T-helper 2 cell treated with Interferon-gamma antibody and Interleukin-4, amounts not matched to agents 5 μg/mL and 100 μg/mL, for 36 hours (primary cell): ENCODE measurements at regions not wholly inside any gene's neighbourhood (a gene's known extent, or its start where the extent isn't known, plus 50 kb on each side); places are given as distances from the start of the nearest gene placed in this dataset.

Experiments used
- DNase-seq: peaks from one replicate; pipeline ENCODE4 v3.0.0; 2021; ENCODE audit warnings: low spot score
- H3K27ac Mint-ChIP-seq: one replicate; pipeline ENCODE4 v1.8.0; 2021; ENCODE audit warnings: mild to moderate bottlenecking, mixed read lengths
- H3K27me3 Mint-ChIP-seq: one replicate; pipeline ENCODE4 v1.8.0; 2021; ENCODE audit warnings: low read depth, mixed read lengths
- H3K36me3 Mint-ChIP-seq: one replicate; pipeline ENCODE4 v1.8.0; 2021; ENCODE audit warnings: low read depth, mixed read lengths
- H3K4me1 Mint-ChIP-seq: one replicate; pipeline ENCODE4 v1.8.0; 2021; ENCODE audit warnings: low read depth, mixed read lengths
- H3K4me3 Mint-ChIP-seq: one replicate; pipeline ENCODE4 v1.8.0; 2022; ENCODE audit warnings: mild to moderate bottlenecking, moderate library complexity, mixed read lengths
- H3K9me3 Mint-ChIP-seq: one replicate; pipeline ENCODE4 v1.8.0; 2021; ENCODE audit warnings: mixed read lengths

DNA sequence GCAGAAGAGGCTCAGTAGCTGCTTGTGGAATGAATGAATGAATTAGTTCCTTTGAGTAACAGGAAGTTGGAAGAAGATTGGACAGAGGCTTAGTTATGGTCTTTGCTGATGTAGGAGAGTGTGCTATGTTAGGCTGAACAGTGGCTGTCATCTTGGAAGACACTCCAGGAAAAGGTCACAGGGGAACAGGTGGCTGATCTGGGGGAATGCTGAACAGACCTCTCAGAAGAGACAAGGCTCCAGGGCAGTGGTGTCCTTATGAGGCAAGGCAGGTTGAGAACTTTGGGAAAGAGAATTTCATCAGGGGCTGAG, 62.3 kb downstream of the UTRN start:
- no peaks in the 10 kb centered on the region for H3K27me3 Mint-ChIP-seq
- peaks cover 74% of the 10 kb centered on the region for H3K4me1 Mint-ChIP-seq
- peak overlapping the region; percentile 87 for H3K27ac Mint-ChIP-seq
- H3K4me3 Mint-ChIP-seq: peak overlapping the region; percentile 75
- peaks cover 39% of the 10 kb centered on the region for H3K36me3 Mint-ChIP-seq
- no peak for DNase-seq
- no peaks in the 10 kb centered on the region for H3K9me3 Mint-ChIP-seq

GRCh38 chr6:144347933-144348332, 62.8 kb downstream of the UTRN start:
- DNase-seq: no peak
- Mint-ChIP-seq H3K4me1 (peaks cover 75% of the 10 kb centered on the region), H3K9me3 (no peaks in the 10 kb centered on the region), H3K27me3 (no peaks in the 10 kb centered on the region), H3K27ac (peak overlapping the region; percentile 94), H3K4me3 (peak overlapping the region; percentile 89), H3K36me3 (peaks cover 45% of the 10 kb centered on the region)

DNA sequence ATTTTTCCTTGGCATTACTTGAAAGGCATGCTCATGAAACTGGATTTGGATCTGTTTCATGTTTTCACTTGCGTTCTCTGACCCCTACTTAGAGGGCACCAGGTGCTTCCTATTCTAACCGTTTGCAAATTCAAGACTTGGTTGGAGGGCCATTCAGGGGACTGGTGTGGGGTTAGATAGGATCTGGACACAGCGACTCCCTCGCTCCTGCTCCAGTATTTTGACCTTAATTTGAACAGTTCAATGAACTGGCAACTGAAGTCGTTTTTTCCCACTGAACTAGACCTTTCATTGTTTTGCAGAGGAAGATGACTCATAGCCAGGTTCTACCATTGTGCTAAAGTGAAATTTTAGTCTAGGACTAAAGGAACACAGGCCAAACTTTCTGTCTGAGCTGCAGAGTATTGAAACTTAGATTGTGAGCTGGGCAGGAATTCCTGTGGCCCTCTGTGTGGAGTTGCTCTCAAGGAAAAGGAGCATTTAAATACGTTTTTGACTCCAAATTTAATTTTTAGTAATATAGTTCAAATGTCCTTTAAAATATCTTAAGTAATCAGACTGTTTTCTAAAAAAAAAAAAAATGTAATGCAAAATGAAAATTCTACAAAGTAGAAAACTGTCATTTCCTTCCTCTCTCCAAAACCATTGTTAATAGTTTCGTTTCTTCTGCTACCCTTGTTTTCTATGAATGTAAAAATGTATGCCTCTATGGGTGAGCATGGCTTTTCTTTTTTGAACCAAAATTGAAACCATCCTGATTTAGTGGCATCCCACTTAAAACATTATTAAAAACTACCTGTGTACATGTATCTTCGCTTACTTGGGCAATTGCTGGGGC, 64.8 kb downstream of the UTRN start:
- no peaks in the 10 kb centered on the region for H3K9me3 Mint-ChIP-seq
- H3K4me1 Mint-ChIP-seq: peaks cover 73% of the 10 kb centered on the region
- peak overlapping the region; percentile 94 for H3K27ac Mint-ChIP-seq
- DNase-seq: no peak
- no peaks in the 10 kb centered on the region for H3K27me3 Mint-ChIP-seq
- H3K4me3 Mint-ChIP-seq: peak overlapping the region; percentile 89
- peaks cover 48% of the 10 kb centered on the region for H3K36me3 Mint-ChIP-seq

DNA sequence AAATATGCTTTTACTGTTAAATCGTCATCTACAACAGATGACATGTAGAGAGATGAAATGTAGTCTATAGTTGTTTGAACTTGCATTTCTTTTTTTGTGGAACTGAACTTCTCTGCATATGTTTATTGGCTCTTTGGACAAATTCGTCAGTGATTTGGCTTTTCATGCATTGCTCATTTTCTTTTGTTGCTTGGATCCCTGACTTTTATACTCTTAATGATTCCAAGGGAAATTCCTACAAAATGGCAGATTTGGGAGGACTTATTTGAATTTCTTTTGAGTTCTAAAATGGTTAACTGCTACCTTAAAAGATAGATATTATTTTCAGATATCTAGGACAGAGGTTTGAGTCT, 65.4 kb downstream of the UTRN start:
- Mint-ChIP-seq H3K4me3 (peak overlapping the region; percentile 89), H3K27ac (peak overlapping the region; percentile 94), H3K36me3 (peaks cover 44% of the 10 kb centered on the region), H3K27me3 (no peaks in the 10 kb centered on the region), H3K9me3 (no peaks in the 10 kb centered on the region), H3K4me1 (peaks cover 71% of the 10 kb centered on the region)
- no peak for DNase-seq

DNA sequence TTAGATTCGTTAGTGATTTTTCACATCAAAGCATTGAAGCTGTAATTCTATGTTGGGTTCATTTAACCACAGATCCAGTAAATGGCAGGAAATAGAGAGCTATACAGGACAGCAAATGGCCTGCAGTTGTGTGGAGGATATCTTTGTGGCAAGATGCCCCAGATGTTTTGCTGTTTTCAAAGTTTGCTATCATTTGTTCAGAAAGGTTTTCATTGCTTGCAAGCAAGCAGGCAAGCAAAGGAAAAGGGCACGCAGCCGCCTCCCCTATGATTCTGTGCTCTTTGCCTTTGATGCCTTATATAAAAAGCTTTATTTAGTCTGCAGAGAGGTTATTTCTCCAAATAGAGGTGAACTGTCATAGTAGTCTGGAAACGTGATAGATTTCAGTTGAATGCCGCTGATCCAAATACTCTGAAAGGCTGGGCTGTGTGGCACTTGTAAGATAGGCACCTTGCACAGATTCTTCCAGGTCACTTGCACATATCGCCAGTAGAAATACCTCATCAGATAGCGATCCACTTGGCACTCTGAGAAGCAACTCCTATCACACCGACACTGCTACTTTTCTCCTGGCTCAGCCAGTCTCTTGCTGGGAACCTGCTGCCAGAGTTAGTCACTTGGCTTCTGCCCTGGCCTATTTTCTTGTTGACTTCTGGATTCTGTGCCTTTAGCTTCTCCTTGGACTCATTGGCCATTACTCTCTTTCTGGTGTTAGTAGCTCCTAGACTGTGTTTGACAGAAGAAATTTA, 66.4 kb downstream of the UTRN start:
- no peaks in the 10 kb centered on the region for H3K27me3 Mint-ChIP-seq

GRCh38 chr6:144352331-144352730, 67.2 kb downstream of the UTRN start:
- peaks cover 39% of the 10 kb centered on the region for H3K36me3 Mint-ChIP-seq
- no peak for DNase-seq
- no peaks in the 10 kb centered on the region for H3K9me3 Mint-ChIP-seq
- H3K4me3 Mint-ChIP-seq: peak overlapping the region; percentile 89
- no peaks in the 10 kb centered on the region for H3K27me3 Mint-ChIP-seq
- H3K27ac Mint-ChIP-seq: peak overlapping the region; percentile 94
- peaks cover 61% of the 10 kb centered on the region for H3K4me1 Mint-ChIP-seq

More for the DNA sequence above, 66.4 kb downstream of the UTRN start:
- Mint-ChIP-seq H3K9me3 (no peaks in the 10 kb centered on the region), H3K4me3 (peak overlapping the region; percentile 89), H3K4me1 (peaks cover 69% of the 10 kb centered on the region), H3K27ac (peak overlapping the region; percentile 94), H3K36me3 (peaks cover 42% of the 10 kb centered on the region)
- no peak for DNase-seq

- H3K36me3 Mint-ChIP-seq: peaks cover 37% of the 10 kb centered on the region
- peak; percentile 36 for DNase-seq
- H3K4me1 Mint-ChIP-seq: peaks cover 50% of the 10 kb centered on the region
- peak overlapping the region; percentile 64 for H3K27ac Mint-ChIP-seq
- no peaks in the 10 kb centered on the region for H3K27me3 Mint-ChIP-seq
- H3K4me3 Mint-ChIP-seq: peak overlapping the region; percentile 58
- H3K9me3 Mint-ChIP-seq: no peaks in the 10 kb centered on the region
These were observed 68.8 kb downstream of the UTRN start for GRCh38 chr6:144353871-144354314.

DNA sequence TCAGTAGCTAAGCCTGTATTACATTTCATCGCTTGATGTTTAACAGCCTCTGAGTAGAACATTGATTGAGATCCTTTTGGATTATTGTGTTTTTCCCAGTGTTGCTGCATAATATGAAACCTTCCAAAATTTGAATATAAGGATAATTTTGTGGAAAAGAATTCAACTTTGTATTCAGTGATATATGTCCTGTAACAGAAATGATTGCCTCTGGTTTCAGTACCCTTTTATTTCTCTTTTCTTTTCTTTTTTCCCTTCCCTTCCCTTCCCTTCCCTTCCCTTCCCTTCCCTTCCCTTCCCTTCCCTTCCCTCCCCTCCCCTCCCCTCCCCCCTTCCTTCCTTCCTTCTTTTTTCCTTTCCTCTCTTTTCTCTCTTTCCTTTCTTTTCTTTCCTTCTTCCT, 74.6 kb downstream of the UTRN start:
- DNase-seq: no peak
- Mint-ChIP-seq H3K4me3 (no peak overlapping the region), H3K36me3 (peaks cover 28% of the 10 kb centered on the region), H3K27me3 (no peaks in the 10 kb centered on the region), H3K27ac (no peak overlapping the region), H3K4me1 (peaks cover 39% of the 10 kb centered on the region), H3K9me3 (no peaks in the 10 kb centered on the region)

DNA sequence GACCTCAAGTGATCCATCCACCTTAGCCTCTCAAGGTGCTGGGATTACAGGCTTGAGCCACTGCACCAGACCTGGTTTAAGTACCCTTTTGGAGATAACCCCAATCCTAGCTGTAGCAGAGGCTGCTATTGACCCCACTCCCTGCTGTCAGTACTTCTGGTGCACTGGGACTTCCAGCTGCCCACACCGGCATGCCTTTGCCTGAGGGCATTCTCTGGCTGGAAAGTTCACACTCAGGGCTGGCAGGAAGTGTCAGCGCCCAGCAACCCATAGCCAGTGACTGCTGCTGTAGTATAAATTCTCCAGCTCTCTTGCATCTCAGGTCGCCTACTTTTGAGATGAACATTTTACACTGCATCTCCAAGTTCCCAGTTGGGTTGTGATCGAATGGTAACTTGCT, 75.3 kb downstream of the UTRN start:
- Mint-ChIP-seq H3K27me3 (no peaks in the 10 kb centered on the region), H3K27ac (no peak overlapping the region), H3K36me3 (peaks cover 28% of the 10 kb centered on the region), H3K4me3 (no peak overlapping the region), H3K9me3 (no peaks in the 10 kb centered on the region), H3K4me1 (peaks cover 39% of the 10 kb centered on the region)
- no peak for DNase-seq

DNA sequence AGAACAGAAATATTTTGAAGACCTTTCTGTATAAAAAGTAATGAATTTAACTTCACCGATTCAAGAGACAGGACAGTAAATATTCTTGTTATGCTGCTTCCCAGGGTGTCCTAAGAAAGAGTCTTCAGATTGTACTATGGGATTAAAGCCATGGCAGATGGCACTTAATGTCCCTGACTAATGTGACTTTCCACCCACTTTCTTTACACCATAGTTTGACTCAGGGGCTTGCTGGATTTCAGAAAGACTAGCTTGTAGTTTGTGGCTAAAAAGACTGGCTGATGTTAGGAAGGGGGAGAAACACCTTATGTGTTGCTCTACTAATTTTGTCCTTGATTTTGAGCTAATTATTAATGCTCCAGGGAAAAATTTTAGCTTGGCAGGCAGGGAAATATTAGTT, 75.9 kb downstream of the UTRN start:
- Mint-ChIP-seq H3K36me3 (peaks cover 30% of the 10 kb centered on the region), H3K9me3 (no peaks in the 10 kb centered on the region), H3K4me1 (peaks cover 39% of the 10 kb centered on the region), H3K27me3 (no peaks in the 10 kb centered on the region), H3K4me3 (no peak overlapping the region), H3K27ac (peak overlapping the region; percentile 29)
- no peak for DNase-seq

GRCh38 chr6:144362042-144363018, 77.2 kb downstream of the UTRN start:
- no peaks in the 10 kb centered on the region for H3K27me3 Mint-ChIP-seq
- no peak overlapping the region for H3K4me3 Mint-ChIP-seq
- no peak for DNase-seq
- H3K36me3 Mint-ChIP-seq: peaks cover 29% of the 10 kb centered on the region
- peaks cover 39% of the 10 kb centered on the region for H3K4me1 Mint-ChIP-seq
- no peak overlapping the region for H3K27ac Mint-ChIP-seq
- H3K9me3 Mint-ChIP-seq: no peaks in the 10 kb centered on the region

DNA sequence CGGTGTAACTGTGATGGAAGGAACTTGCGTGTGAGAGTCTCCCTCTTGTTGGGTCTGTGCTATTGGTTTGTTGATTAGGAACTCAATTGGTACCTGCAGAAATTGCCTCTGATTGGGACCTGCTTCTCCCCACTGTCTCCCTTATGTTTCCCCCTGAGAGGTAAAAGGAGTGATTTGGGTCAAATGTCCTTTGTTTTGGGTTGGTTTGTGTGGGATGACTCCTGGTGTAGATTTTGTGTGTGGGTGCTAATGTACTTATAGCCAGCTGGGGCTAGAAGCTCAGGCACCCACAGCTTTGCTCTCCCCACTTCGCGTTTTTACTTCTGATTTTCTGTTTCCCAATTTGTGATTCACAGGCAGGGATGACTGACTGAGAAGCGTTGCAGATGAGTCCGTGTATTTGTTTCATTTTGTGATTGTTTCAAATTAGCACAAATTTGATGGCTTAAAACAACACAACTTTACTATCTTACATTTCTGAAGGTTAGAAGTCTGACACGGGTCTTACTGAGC, 79.1 kb downstream of the UTRN start:
- Mint-ChIP-seq H3K4me1 (peaks cover 36% of the 10 kb centered on the region), H3K36me3 (peaks cover 29% of the 10 kb centered on the region), H3K27ac (peak overlapping the region; percentile 5), H3K4me3 (peak overlapping the region; percentile 1), H3K9me3 (no peaks in the 10 kb centered on the region), H3K27me3 (no peaks in the 10 kb centered on the region)
- no peak for DNase-seq

DNA sequence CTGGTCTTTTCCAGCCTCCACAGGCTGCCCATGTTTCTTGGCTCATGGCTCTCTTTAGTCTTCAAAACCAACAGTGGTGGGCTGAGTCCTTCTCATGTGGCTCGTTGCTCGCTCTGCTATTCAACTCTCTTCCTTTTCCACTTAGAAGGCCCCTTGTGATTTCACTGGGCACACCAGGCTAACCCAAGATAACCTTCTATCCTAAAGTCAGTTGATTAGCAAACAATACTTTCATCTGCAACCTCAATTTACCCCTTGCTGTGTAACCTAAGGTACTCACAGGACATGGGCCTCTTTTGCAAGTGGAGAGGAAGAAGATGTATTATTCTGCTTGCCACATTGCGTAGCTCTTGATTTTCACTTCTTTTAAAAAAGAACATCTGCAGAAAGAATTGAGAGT, 79.6 kb downstream of the UTRN start:
- Mint-ChIP-seq H3K4me1 (peaks cover 36% of the 10 kb centered on the region), H3K36me3 (peaks cover 33% of the 10 kb centered on the region), H3K27me3 (no peaks in the 10 kb centered on the region), H3K4me3 (no peak overlapping the region), H3K9me3 (peaks cover 3% of the 10 kb centered on the region), H3K27ac (no peak overlapping the region)
- DNase-seq: no peak
